Spinal cord (tissue), 9 donors: ENCODE measurements at regions not wholly inside any gene's neighbourhood (a gene's known extent, or its start where the extent isn't known, plus 50 kb on each side); places are given as distances from the start of the nearest gene placed in this dataset.

Source experiments
- DNase-seq, 6 donors: peaks; one replicate each; pipeline versions ENCODE4 v3.0.0 to v3.0.0-alpha.2; 2013 to 2015; ENCODE audit warnings: low spot score in 6 of 6, low read depth in 4 of 6
- H3K27ac ChIP-seq: one replicate; pipeline ENCODE4 v1.5.1; 2013; ENCODE audit warnings: low read depth, low read length, control low read depth
- H3K27me3 ChIP-seq: one replicate; pipeline ENCODE4 v1.6.1; 2013; ENCODE audit warnings: low read length; ENCODE audit not compliant: control insufficient read depth, insufficient read depth
- H3K36me3 ChIP-seq: one replicate; pipeline ENCODE4 v1.6.1; 2013; ENCODE audit warnings: low read length; ENCODE audit not compliant: control insufficient read depth, insufficient read depth
- H3K4me1 ChIP-seq: one replicate; pipeline ENCODE4 v1.6.1; 2013; ENCODE audit warnings: low read length; ENCODE audit not compliant: control insufficient read depth, insufficient read depth
- H3K4me3 ChIP-seq: one replicate; pipeline ENCODE4 v1.5.1; 2013; ENCODE audit warnings: low read depth, low read length, control low read depth
- H3K9me3 ChIP-seq: one replicate; pipeline ENCODE4 v1.6.1; 2013; ENCODE audit warnings: low read length; ENCODE audit not compliant: control insufficient read depth, insufficient read depth
- whole genome bisulfite sequencing: methylation state at CpG from one replicate; pipeline ENCODE4 v1.1.5; 2013; ENCODE audit warnings: missing lambda C conversion rate; ENCODE audit not compliant: insufficient coverage; 5-methylcytosine and 5-hydroxymethylcytosine counted together
- donor health status: healthy.

GRCh38 chr12:87074781-87075180 lies 818.6 kb upstream of the MGAT4C start:
- no peak overlapping the region for H3K4me3 ChIP-seq
- no peak overlapping the region for H3K27ac ChIP-seq
- H3K4me1 ChIP-seq: no peaks in the 10 kb centered on the region
- 71% methylated on average over 1 of the region's 2 CpGs for WGBS
- no peaks in the 10 kb centered on the region for H3K27me3 ChIP-seq
- peaks cover 4% of the 10 kb centered on the region for H3K9me3 ChIP-seq
- no peaks in the 10 kb centered on the region for H3K36me3 ChIP-seq
- no peak for DNase-seq

- DNase-seq: peak in 1 of 6 donors; percentile 55
- H3K27ac ChIP-seq: no peak overlapping the region
- H3K4me1 ChIP-seq: no peaks in the 10 kb centered on the region
- no peaks in the 10 kb centered on the region for H3K9me3 ChIP-seq
- WGBS: 86% methylated on average over 1 of the region's 2 CpGs
- H3K4me3 ChIP-seq: no peak overlapping the region
- no peaks in the 10 kb centered on the region for H3K27me3 ChIP-seq
- no peaks in the 10 kb centered on the region for H3K36me3 ChIP-seq
Measured at GRCh38 chr12:87066326-87066725, 810.1 kb upstream of the MGAT4C start.

- Histone ChIP-seq H3K36me3 (no peaks in the 10 kb centered on the region), H3K4me1 (no peaks in the 10 kb centered on the region), H3K27me3 (no peaks in the 10 kb centered on the region), H3K27ac (no peak overlapping the region), H3K4me3 (no peak overlapping the region), H3K9me3 (no peaks in the 10 kb centered on the region)
- DNase-seq: peak in 2 of 6 donors; percentile 8 to 86
- no CpG with 5 or more reads among the region's 1 CpG for WGBS
Measured at GRCh38 chr12:87059231-87059630, 803.0 kb upstream of the MGAT4C start.

GRCh38 chr12:87054226-87054625 lies 798.0 kb upstream of the MGAT4C start:
- DNase-seq: peak in 1 of 6 donors; percentile 85

GRCh38 chr12:87051621-87052020 lies 795.4 kb upstream of the MGAT4C start:
- no peak overlapping the region for H3K27ac ChIP-seq
- no peaks in the 10 kb centered on the region for H3K9me3 ChIP-seq
- no peaks in the 10 kb centered on the region for H3K27me3 ChIP-seq
- no CpG with 5 or more reads among the region's 1 CpG for WGBS
- H3K4me3 ChIP-seq: no peak overlapping the region
- H3K36me3 ChIP-seq: no peaks in the 10 kb centered on the region
- H3K4me1 ChIP-seq: no peaks in the 10 kb centered on the region
- DNase-seq: peak in 1 of 6 donors; percentile 15

More at GRCh38 chr12:87054226-87054625, 798.0 kb upstream of the MGAT4C start:
- H3K27ac ChIP-seq: no peak overlapping the region
- H3K4me3 ChIP-seq: no peak overlapping the region
- no peaks in the 10 kb centered on the region for H3K36me3 ChIP-seq
- no peaks in the 10 kb centered on the region for H3K9me3 ChIP-seq
- no peaks in the 10 kb centered on the region for H3K27me3 ChIP-seq
- H3K4me1 ChIP-seq: no peaks in the 10 kb centered on the region

- no peaks in the 10 kb centered on the region for H3K9me3 ChIP-seq
- H3K27me3 ChIP-seq: no peaks in the 10 kb centered on the region
- no peak overlapping the region for H3K27ac ChIP-seq
- no peak overlapping the region for H3K4me3 ChIP-seq
- DNase-seq: peak in 1 of 6 donors; percentile 80
- H3K4me1 ChIP-seq: no peaks in the 10 kb centered on the region
- no peaks in the 10 kb centered on the region for H3K36me3 ChIP-seq
- WGBS: no CpG with 5 or more reads among the region's 3 CpGs
Measured at GRCh38 chr12:87047691-87048090, 791.5 kb upstream of the MGAT4C start.

- Histone ChIP-seq H3K9me3 (no peaks in the 10 kb centered on the region), H3K27ac (no peak overlapping the region), H3K36me3 (no peaks in the 10 kb centered on the region), H3K4me1 (no peaks in the 10 kb centered on the region), H3K4me3 (no peak overlapping the region), H3K27me3 (no peaks in the 10 kb centered on the region)
- no CpG with 5 or more reads among the region's 1 CpG for WGBS
- peak in 1 of 6 donors; percentile 19 for DNase-seq
Measured at GRCh38 chr12:87039536-87039935, 783.3 kb upstream of the MGAT4C start.

GRCh38 chr12:87038098-87038497 lies 781.9 kb upstream of the MGAT4C start:
- Histone ChIP-seq H3K4me3 (no peak overlapping the region), H3K36me3 (no peaks in the 10 kb centered on the region), H3K27me3 (no peaks in the 10 kb centered on the region), H3K9me3 (no peaks in the 10 kb centered on the region), H3K27ac (no peak overlapping the region), H3K4me1 (no peaks in the 10 kb centered on the region)
- DNase-seq: peak in 1 of 6 donors; percentile 44
- WGBS: no CpG with 5 or more reads among the region's 3 CpGs

- Histone ChIP-seq H3K4me3 (no peak overlapping the region), H3K27me3 (no peaks in the 10 kb centered on the region), H3K27ac (no peak overlapping the region), H3K36me3 (no peaks in the 10 kb centered on the region), H3K4me1 (no peaks in the 10 kb centered on the region), H3K9me3 (no peaks in the 10 kb centered on the region)
- WGBS: no CpG with 5 or more reads among the region's 5 CpGs
- no peak for DNase-seq
Measured at GRCh38 chr12:87025976-87026375, 769.8 kb upstream of the MGAT4C start.

- Histone ChIP-seq H3K4me3 (no peak overlapping the region), H3K36me3 (no peaks in the 10 kb centered on the region), H3K27ac (no peak overlapping the region), H3K4me1 (no peaks in the 10 kb centered on the region), H3K27me3 (no peaks in the 10 kb centered on the region), H3K9me3 (no peaks in the 10 kb centered on the region)
- DNase-seq: no peak
- 64% methylated on average over 1 of the region's 2 CpGs for WGBS
Measured at GRCh38 chr12:87021400-87021799, 765.2 kb upstream of the MGAT4C start.
